NCI-H226 (cell line): ENCODE measurements at regions not wholly inside any gene's neighbourhood (a gene's known extent, or its start where the extent isn't known, plus 50 kb on each side); places are given as distances from the start of the nearest gene placed in this dataset.
A peak's percentile ranks its signal among the peaks of the same experiment; 100 is the strongest.

Source experiments
- DNase-seq: peaks from one replicate; pipeline ENCODE4 v3.0.0-alpha.2; 2015

DNA sequence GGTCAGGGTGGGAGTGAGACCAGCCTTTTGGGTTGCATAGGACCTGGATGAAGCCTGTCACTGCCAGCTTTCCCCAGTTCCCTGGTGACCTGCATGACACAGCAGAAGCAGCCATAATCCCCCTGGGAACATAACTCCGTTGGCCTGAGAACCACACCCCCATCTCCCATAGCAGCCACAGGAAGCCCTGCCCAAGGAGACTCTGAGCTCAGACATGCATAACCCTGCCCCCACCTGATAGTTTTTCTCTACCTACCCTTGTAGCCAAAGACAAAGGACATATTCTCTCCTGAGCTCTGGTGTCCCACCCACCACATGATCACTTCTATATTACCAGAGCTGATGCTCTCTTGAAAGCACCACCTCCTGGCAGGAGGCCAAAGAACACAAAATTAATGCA, 413.5 kb upstream of the HTR2A start:
- no peak for DNase-seq

- no peak for DNase-seq
Observed at GRCh38 chr13:47306991-47307390, 410.1 kb upstream of the HTR2A start.

DNA sequence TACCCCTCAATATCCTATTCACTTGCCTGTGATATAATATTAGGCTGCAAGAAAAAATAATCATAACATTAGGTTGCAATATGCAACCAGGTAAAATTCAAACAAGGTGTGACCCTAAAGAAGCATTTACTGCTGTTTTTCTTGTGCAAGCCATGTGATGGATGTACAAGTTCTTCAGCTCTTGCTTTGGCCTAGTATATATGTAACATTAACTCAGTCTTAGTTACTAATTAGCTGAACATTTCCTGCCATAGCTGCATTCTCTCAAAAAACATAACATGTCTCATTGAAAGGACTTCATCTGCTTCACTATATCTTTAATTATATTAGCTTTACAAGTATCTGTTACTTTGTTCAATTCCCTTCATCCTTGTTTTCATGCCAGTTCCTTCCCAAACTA, 406.8 kb upstream of the HTR2A start:
- DNase-seq, result no peak

DNA sequence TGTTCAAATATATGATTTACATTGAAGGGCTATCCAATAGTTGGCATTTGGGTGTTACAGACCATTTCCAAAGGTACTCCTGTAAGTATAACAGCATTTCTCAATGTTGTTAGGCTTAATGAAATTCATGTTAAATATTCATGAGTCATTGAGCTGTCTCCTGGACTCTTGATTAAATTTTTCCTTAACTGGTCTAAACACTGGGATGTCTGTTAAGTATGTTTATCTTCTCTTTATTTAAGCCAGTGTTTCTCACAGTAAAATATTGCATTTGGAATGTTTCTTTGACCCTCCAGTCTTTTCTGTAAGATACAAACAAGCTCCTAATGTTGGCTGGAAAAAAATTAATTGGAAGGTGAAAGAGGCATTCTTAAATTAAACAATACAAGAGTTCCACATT, 402.5 kb upstream of the HTR2A start:
- DNase-seq, result peak; percentile 12

- peak; percentile 52 for DNase-seq
Observed at GRCh38 chr13:47298506-47298905, 401.7 kb upstream of the HTR2A start.

- peak; percentile 62 for DNase-seq
Observed at GRCh38 chr13:47294691-47295090, 397.8 kb upstream of the HTR2A start.

DNA sequence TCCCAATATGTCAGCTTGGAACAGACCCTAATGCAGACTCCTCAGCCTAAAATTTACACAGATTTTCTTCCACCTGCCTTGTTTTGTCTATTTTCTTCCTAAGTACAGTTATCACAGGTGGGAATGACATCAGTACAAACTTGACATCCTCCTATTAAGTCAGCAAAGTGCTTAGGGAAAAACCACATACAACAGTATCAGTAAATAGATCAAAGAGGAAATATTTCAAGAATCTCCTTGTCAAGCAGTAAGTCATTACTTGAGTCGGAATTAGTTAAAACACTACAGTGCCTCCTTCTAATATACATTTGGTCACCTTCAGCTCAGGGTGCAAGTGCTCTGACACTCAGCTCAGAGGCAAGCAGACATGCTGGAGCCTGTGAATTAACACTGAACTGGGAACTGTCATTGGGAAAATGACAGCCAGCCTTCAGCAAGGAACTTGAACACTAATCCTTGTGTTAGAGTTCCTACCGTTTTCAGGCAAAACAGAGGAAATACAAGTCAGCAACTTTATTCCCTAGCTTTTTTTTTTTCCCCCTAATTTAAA, 394.3 kb upstream of the HTR2A start:
- peak; percentile 38 for DNase-seq

DNA sequence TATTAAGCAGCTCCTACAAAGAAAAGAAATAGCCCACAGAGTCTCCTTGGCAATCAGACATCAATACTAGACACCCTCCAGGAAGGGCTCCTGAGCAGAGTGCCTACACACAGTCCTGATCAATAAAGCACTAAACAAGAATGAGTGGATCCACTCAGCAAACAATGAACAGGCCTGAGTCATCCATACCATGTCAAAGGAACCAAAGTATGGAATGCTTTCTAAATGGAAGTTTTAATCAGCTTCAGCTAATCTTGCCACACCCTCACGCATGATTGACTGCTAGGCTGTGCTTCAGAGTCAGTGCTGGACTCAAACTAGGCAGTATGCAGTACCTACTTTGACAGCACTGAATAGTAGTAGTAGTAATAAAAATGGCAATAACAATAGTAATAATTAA, 392.7 kb upstream of the HTR2A start:
- peak; percentile 20 for DNase-seq

GRCh38 chr13:47288546-47288945, 391.7 kb upstream of the HTR2A start:
- DNase-seq, result no peak

GRCh38 chr13:47287291-47287751, 390.5 kb upstream of the HTR2A start:
- no peak for DNase-seq

DNA sequence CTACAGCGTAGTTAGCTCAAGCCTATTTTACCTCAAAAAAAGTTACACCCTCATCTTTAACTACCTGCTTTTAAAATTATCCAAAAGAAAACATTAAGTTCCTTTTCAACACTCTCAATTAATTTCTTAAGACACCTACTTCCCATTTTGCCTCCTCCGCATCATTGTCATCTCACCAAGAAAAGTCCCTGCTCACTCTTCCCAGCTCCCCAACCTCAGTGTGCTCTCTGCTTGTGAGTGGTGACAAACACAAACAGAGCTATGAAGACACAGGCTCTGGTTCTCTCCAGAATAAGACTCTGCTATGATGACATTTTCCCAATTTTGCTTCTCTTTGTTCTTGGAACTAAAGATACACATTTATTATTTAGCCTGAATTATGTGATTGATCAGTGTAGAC, 385.1 kb upstream of the HTR2A start:
- DNase-seq, result no peak

GRCh38 chr13:47279920-47280319, 383.1 kb upstream of the HTR2A start:
- no peak for DNase-seq

DNA sequence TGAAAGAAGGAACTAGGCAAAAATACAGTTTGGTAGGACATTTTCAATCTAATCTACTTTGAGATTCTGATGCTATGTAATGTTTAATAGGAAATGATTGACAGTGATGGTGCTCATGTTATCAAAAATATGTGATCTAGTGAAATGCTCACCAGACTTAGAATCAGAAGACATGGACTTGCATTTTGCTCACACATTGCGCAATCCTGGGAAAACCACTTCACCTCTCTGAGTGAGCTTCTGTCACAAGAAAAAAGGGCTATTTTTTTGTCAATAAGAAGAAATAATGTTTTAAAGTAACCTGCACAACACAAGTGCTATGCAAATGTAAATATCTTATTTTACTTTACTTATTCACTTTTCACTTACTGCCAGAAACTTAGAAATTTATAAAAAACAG, 380.9 kb upstream of the HTR2A start:
- DNase-seq, result no peak

GRCh38 chr13:47268270-47268669, 371.4 kb upstream of the HTR2A start:
- no peak for DNase-seq

DNA sequence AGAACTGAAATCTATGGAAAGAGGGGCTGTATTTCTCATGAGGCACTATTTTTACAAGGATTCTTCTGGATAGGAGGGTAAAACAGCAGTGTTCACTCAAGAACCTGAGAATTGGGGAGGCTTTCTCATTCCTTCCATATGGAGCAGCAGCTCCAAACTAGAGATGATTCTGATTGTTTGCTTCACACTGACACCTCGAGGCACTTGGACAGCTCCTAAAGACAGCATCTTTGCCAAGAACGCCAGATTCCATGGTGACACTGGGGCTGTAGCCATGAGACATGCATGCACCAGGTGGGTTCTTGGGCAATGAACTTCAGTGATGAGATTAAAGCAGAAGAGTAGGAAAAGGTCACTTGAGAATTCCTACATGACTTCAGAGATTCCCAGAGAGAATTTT, 361.5 kb upstream of the HTR2A start:
- DNase-seq, result no peak

GRCh38 chr13:47256618-47257017, 359.8 kb upstream of the HTR2A start:
- DNase-seq, result peak; percentile 77

- no peak for DNase-seq
Observed at GRCh38 chr13:47252627-47253026, 355.8 kb upstream of the HTR2A start.

DNA sequence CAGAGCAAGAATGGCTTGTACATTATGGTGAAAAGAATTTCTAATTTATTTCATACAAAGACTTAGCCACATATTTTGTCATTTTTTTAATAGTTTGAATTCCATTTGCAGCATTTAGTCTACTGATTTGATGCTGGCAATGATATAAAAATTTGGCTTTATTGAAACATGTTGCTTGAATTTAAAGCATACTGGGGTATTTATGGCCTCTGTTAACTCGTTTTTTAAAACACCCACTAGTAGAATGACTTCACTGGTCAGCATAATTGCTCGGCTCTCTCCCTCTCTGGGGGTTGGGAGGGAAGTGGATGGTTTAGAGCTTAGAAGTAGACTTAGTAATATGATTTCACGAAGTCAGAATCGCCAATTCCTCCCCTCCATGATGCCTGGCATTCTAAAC, 354.9 kb upstream of the HTR2A start:
- no peak for DNase-seq

DNA sequence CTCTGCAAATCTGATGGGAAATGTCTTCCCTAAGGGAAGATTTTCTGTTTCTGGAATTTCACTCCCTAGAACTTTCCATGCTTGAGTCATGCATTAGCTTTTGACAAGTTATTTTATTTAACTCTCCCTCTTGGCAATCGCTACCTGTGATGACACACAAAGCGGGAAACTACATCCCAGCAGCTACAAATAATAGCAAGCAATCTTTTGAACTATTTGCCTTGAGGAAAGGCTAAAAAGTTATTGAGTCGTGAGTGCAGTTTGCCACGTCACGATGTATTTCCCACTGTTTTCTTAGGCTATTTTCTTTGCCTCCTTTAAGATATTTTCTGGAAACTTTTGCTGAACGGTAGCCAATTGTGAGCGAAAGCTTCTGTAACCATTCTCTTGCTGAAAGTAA, 353.3 kb upstream of the HTR2A start:
- DNase-seq, result peak; percentile 83

DNA sequence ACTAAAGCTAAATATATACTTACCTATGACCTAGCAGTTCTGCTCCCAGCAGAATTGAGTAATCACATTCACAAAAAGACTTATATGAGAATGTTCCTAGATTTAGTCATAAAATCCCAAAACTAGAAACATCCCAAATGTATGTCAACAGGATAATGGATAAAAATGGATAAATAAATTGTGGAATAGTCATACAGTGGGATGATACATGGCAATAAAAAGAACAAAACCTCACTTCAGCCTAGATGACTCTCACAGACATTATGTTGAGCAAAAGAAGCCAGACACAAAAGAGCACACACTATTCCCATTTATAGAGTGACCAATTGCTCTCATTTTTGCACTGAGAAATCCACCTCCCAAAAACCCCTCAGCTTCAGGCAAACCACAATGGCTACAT, 352.4 kb upstream of the HTR2A start:
- DNase-seq, result no peak

DNA sequence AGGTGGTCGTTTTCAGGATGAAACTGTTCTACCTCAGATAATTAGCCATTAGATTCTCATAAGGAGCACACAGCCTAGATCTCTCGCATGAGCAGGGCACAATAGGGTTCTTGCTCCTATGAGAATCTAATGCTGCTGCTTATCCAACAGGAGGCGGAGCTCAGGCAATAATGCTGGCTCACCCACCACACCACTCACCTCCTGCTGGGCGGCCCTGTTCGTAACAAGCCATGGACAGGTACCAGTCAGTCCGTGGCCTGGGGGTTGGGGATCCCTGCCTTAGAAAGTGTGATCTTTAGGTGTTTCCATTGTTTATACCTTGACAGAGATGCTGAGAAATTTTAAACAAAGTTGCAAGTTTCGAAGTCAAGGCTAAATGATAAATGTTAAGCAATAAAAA, 344.6 kb upstream of the HTR2A start:
- DNase-seq, result no peak

DNA sequence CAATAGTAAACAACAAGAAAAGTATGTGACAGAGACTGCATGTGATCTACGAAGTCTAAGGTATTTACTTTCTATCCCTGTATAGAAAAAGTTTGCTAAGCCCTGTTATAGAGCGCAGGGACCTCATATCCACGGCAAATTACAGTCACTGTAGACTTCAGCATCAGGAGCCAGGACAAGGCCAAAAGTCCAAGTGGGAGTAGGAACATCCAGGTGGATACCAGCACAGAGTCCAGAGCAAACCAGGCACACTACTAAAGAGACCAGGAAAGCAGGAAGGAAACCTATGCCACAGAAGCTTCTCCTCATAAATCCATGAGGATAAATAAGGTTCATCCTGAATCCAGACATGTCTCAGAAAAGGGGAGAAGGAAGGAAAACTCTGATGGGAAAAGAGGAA, 342.2 kb upstream of the HTR2A start:
- no peak for DNase-seq

DNA sequence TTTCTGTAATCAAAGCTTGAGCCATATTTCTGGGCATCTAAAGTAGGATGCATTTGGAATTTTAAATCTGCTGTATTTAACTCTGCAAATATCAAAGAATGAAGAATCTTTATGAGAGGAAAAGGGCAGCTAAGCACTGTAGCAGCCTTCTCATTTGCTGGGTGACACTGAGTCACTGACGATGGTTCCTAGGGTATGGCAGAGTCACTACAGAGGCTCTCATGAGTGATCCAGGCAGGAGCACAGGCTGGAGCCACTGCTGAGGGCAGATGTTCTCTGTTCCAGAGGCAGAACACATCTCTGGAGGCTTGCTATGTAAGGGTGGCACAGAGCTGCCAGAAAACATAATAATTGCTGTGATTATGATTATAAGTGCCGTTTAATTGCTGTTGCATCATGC, 340.7 kb upstream of the HTR2A start:
- no peak for DNase-seq

DNA sequence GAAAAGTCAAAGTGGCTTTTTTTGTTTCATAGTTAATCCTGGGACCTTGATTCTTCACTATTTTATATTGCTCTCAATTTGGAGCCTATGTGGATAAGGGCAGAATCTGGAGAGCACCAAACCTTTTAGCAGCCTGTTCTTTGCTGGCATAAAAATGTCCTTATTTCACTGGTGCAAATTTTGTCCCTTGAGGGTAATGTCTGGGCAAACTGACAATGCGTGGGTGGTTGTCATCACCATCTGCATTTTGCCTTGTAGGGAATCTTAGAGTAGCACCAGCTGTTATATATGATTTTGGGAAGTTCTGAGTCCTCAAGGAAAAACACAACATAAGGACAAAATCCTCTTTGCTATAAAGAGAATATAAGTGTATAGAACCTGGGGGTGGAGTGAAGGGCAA, 336.9 kb upstream of the HTR2A start:
- no peak for DNase-seq

DNA sequence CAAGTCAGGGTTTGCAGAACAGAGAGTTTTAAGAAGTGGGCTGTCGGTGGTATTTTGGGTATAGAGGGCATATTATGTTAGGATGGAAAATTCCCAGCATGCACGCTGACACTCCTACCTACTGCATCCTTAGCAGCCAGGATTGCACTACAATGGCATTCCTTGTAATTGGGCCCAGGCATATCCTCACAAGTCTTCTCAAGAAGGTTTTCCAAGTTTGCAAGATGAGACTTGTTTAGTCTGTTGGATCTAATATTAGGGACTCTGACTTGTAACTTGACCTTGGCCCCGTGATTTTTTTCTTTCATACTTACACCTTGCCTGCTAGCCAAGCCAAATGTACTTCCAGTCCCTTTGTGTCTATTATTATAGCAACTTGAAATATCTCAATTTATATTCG, 335.7 kb upstream of the HTR2A start:
- no peak for DNase-seq

DNA sequence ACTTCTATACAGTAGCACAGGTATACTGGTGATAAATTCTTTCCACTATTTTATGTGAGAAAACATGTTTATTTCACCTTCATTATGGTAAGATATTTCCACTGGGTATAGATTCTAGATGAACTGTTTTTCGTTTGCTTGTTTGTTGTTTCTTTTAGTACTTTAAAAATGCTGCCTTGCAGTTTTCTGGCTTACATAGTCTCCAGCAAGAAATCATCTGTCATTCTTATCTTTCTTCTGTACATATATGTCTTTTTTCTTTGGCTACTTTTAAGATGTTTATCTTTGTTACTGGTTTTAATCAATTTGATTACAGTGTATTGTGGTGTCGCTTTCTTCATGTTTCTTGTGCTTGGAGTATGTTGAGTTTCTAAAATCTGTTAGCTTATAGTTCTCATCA, 333.3 kb upstream of the HTR2A start:
- no peak for DNase-seq
